Hepatocyte (in vitro differentiated cells): ENCODE measurements at regions not wholly inside any gene's neighbourhood (a gene's known extent, or its start where the extent isn't known, plus 50 kb on each side); places are given as distances from the start of the nearest gene placed in this dataset.
A peak's percentile ranks its signal among the peaks of the same experiment; 100 is the strongest.

Experiments used
- DNase-seq: peaks from one replicate; pipeline ENCODE4 v3.0.0-alpha.2; 2016; ENCODE audit warnings: low spot score
- H2AFZ ChIP-seq: fragments of 200-600 bp; sonication (generic); 2 replicates; pipeline ENCODE4 v1.6.0; 2016; ENCODE audit warnings: antibody characterized with exemption, mild to moderate bottlenecking
- H3K27ac ChIP-seq: fragments of 200-600 bp; sonication (generic); 2 replicates; pipeline ENCODE4 v1.5.1; 2016; ENCODE audit warnings: mild to moderate bottlenecking
- H3K27me3 ChIP-seq: fragments of 200-600 bp; sonication (generic); 2 replicates; pipeline ENCODE4 v1.6.1; 2016
- H3K36me3 ChIP-seq: fragments of 200-600 bp; sonication (generic); replicated peaks from 2 replicates; pipeline ENCODE4 v1.5.1; 2016; ENCODE audit warnings: low read depth; ENCODE audit not compliant: insufficient read depth
- H3K4me1 ChIP-seq: fragments of 200-600 bp; sonication (generic); 2 replicates; pipeline ENCODE4 v1.5.1; 2016; ENCODE audit warnings: mild to moderate bottlenecking, moderate library complexity; ENCODE audit not compliant: insufficient read depth
- H3K4me2 ChIP-seq: fragments of 200-600 bp; sonication (generic); 2 replicates; pipeline ENCODE4 v1.6.0; 2016
- H3K4me3 ChIP-seq: fragments of 200-600 bp; sonication (generic); 2 replicates; pipeline ENCODE4 v1.5.1; 2016; ENCODE audit warnings: mild to moderate bottlenecking
- H3K79me2 ChIP-seq: fragments of 200-600 bp; sonication (generic); 2 replicates; pipeline ENCODE4 v1.6.0; 2017; ENCODE audit warnings: mild to moderate bottlenecking
- H3K9me2 ChIP-seq: fragments of 200-600 bp; sonication (generic); replicated peaks from 2 replicates; pipeline ENCODE4 v1.6.0; 2017; ENCODE audit warnings: mild to moderate bottlenecking; ENCODE audit not compliant: insufficient read depth
- H3K9me3 ChIP-seq: fragments of 200-600 bp; sonication (generic); 2 replicates; pipeline ENCODE4 v1.5.1; 2016; ENCODE audit warnings: low read depth, mild to moderate bottlenecking
- H4K20me1 ChIP-seq: fragments of 200-600 bp; sonication (generic); 2 replicates; pipeline ENCODE4 v1.6.0; 2016; ENCODE audit warnings: mild to moderate bottlenecking; ENCODE audit not compliant: insufficient read depth, poor library complexity, severe bottlenecking
- EZH2 ChIP-seq: fragments of 200-600 bp; sonication (generic); IDR thresholded peaks from 2 replicates; pipeline ENCODE4 v1.6.1; 2016; ENCODE audit warnings: antibody characterized with exemption, mild to moderate bottlenecking, borderline replicate concordance
- EZH2phosphoT487 ChIP-seq: fragments of 200-600 bp; sonication (generic); IDR thresholded peaks from one replicate; pipeline ENCODE4 v1.6.1; 2018; ENCODE audit warnings: antibody characterized with exemption, mild to moderate bottlenecking, low read depth, moderate library complexity; ENCODE audit not compliant: unreplicated experiment, severe bottlenecking
- WGBS: methylation state at CpG from one replicate; pipeline ENCODE4 v1.1.6; 2016; ENCODE audit warnings: low lambda C conversion rate; ENCODE audit errors: missing lambda C conversion rate; 5-methylcytosine and 5-hydroxymethylcytosine counted together
- TF ChIP-seq, protein P1 (sequence below): fragments of 200-600 bp; sonication (generic); IDR thresholded peaks from 2 replicates; pipeline ENCODE4 v1.5.1; 2016; ENCODE audit warnings: antibody characterized with exemption, mild to moderate bottlenecking; ENCODE audit not compliant: poor library complexity

DNA sequence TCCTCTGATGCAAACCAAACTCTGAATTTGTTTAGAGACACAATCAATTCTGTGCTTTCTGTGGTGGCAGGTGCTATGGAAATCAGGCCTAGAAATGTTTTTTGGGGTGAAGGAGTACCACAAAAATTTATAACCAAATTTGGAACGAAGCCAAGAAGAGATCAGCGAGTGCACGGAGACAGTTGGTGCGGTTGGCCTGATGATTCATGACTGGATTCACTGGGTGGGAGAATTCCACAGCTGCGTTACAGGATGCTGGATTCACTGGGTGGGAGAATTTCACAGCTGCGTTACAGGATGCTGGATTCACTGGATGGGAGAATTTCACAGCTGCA lies 135.6 kb upstream of the IRX4 start:
- H3K9me2 ChIP-seq = no peaks in the 10 kb centered on the region
- H3K9me3 ChIP-seq = no peaks in the 10 kb centered on the region
- no peak overlapping the region for H3K4me3 ChIP-seq
- H3K27ac ChIP-seq = no peak overlapping the region
- H3K4me1 ChIP-seq = no peaks in the 10 kb centered on the region
- H3K4me2 ChIP-seq = no peak overlapping the region
- no peak overlapping the region for H2AFZ ChIP-seq
- TF ChIP-seq EZH2 = no peak
- no peak for TF ChIP-seq EZH2phosphoT487
- TF ChIP-seq, protein P1, sequence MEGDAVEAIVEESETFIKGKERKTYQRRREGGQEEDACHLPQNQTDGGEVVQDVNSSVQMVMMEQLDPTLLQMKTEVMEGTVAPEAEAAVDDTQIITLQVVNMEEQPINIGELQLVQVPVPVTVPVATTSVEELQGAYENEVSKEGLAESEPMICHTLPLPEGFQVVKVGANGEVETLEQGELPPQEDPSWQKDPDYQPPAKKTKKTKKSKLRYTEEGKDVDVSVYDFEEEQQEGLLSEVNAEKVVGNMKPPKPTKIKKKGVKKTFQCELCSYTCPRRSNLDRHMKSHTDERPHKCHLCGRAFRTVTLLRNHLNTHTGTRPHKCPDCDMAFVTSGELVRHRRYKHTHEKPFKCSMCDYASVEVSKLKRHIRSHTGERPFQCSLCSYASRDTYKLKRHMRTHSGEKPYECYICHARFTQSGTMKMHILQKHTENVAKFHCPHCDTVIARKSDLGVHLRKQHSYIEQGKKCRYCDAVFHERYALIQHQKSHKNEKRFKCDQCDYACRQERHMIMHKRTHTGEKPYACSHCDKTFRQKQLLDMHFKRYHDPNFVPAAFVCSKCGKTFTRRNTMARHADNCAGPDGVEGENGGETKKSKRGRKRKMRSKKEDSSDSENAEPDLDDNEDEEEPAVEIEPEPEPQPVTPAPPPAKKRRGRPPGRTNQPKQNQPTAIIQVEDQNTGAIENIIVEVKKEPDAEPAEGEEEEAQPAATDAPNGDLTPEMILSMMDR = no peak
- no peaks in the 10 kb centered on the region for H4K20me1 ChIP-seq
- no peak for DNase-seq
- H3K36me3 ChIP-seq = no peaks in the 10 kb centered on the region
- no peaks in the 10 kb centered on the region for H3K79me2 ChIP-seq
- H3K27me3 ChIP-seq = peaks cover 4% of the 10 kb centered on the region
- 80% methylated on average over 6 of the region's 6 CpGs for WGBS

DNA sequence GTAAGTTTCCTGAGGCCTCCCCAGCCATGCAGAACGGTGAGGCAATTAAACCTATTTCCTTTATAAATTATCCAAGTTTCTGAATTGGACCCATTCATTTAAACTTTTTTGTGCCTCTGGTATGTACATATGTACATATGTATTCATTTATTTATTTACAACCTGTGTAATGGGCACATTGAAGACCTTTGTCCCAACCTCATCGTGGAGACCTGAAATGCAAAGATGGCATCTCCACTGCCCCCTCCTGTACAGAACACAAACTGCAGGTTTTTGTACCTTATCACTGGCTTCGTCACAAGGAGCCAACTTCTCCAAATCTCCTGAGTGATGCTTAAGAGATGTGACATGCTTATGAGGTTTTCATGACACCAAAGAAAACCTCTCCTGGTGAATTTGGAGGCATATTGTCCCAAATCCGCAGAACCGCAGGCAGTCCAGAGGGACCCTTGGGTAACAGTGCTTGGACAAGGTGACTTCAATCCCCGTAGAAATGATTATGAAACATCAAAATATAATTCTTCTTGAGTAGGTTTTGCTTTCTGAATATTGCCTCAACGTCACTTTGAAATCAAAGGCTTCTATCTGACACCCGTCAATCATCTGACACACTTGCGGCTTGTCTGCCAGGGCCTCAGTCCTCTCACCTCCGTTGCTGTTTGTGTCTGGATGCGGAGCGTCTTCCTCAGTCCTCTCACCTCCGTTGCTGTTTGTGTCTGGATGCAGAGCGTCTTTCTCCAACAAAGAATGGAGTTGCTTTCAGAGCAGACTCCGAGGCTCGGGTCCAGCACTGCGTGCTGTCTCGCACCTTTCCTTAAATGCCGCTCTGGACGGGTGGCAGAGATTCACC lies 135.0 kb upstream of the IRX4 start:
- TF ChIP-seq EZH2phosphoT487 (no peak), EZH2 (no peak)
- TF ChIP-seq, protein P1 = peak; percentile 20
- Histone ChIP-seq H3K9me3 (no peaks in the 10 kb centered on the region), H3K79me2 (no peaks in the 10 kb centered on the region), H3K4me3 (no peak overlapping the region), H4K20me1 (no peaks in the 10 kb centered on the region), H3K4me1 (no peaks in the 10 kb centered on the region), H3K36me3 (no peaks in the 10 kb centered on the region), H3K27me3 (peaks cover 4% of the 10 kb centered on the region), H3K4me2 (no peak overlapping the region), H3K9me2 (no peaks in the 10 kb centered on the region), H2AFZ (no peak overlapping the region), H3K27ac (no peak overlapping the region)
- DNase-seq = no peak
- 83% methylated on average over 20 of the region's 20 CpGs for WGBS

DNA sequence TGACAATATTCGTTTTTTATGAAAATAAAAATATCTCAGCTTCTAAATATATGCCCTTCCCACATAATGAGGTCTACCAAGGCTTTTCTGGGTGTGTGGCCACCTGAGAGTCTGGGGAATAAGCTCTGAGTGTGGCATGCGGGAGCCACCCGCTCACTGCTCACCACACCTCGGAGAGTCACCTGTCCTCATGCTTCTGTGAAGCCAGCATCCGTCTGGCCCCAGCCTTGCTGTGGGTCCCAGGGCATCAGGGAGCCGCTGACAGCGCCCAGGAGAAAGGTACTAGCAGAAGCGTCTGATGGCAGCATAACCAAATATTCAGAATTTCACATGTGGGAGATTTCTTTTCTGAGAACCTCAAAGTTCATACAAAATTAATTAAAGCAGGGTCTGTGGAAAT lies 133.2 kb upstream of the IRX4 start:
- no peak overlapping the region for H3K4me2 ChIP-seq
- H3K4me3 ChIP-seq = no peak overlapping the region
- H3K4me1 ChIP-seq = no peaks in the 10 kb centered on the region
- 75% methylated on average over 8 of the region's 8 CpGs for WGBS
- no peaks in the 10 kb centered on the region for H3K9me2 ChIP-seq
- DNase-seq = no peak
- no peaks in the 10 kb centered on the region for H4K20me1 ChIP-seq
- no peaks in the 10 kb centered on the region for H3K36me3 ChIP-seq
- TF ChIP-seq, protein P1 = no peak
- no peak for TF ChIP-seq EZH2phosphoT487
- TF ChIP-seq EZH2 = no peak
- H2AFZ ChIP-seq = no peak overlapping the region
- no peak overlapping the region for H3K27ac ChIP-seq
- H3K9me3 ChIP-seq = no peaks in the 10 kb centered on the region
- no peaks in the 10 kb centered on the region for H3K79me2 ChIP-seq
- peaks cover 4% of the 10 kb centered on the region for H3K27me3 ChIP-seq
